ENCODE measurements at regions not wholly inside any gene's neighbourhood (a gene's known extent, or its start where the extent isn't known, plus 50 kb on each side); places are given as distances from the start of the nearest gene placed in this dataset.

DNA sequence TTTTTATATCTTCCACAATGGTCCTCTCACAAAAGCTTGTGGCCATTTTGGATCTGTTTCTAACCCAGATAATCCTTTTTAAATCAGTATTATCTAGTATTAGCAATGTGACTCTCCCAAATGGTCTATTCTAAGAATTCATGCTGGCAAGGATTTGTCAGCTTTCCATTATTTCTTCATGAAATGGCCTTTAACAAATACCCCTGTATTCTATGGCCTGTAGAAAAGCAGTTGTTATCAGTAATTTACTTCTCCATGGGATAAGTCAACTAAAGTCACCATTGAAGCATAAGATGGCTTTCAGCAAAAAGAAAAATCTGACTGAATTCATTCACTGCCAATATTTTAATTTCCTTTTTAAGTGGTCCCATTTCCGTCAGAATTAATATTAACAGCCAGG is 346.4 kb upstream of the FAM174A start:
- DNase-seq (ENCODE audit: low spot score): no peak
- TF ChIP-seq, protein P1, sequence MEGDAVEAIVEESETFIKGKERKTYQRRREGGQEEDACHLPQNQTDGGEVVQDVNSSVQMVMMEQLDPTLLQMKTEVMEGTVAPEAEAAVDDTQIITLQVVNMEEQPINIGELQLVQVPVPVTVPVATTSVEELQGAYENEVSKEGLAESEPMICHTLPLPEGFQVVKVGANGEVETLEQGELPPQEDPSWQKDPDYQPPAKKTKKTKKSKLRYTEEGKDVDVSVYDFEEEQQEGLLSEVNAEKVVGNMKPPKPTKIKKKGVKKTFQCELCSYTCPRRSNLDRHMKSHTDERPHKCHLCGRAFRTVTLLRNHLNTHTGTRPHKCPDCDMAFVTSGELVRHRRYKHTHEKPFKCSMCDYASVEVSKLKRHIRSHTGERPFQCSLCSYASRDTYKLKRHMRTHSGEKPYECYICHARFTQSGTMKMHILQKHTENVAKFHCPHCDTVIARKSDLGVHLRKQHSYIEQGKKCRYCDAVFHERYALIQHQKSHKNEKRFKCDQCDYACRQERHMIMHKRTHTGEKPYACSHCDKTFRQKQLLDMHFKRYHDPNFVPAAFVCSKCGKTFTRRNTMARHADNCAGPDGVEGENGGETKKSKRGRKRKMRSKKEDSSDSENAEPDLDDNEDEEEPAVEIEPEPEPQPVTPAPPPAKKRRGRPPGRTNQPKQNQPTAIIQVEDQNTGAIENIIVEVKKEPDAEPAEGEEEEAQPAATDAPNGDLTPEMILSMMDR (IDR thresholded peaks at IDR 0.05; ENCODE audit: extremely low read depth, missing control alignments): no peak

DNA sequence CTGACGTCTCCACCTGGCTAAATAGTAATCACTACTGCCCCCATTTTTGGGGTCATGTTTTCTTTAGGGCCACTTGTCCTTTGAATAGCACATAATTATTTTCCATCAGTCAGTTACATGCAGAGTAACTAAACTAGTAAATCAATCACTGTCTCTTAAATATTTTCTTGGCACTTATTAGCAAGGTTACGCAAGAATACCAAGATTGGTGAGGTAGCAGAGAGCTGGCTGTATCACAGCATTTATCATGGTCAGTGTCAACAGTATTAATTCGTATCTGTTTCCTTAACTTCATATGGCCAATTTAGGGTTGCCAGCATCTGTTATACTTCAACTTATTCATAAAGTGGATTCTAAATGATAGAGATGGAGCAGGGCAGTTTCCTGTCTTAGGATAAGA is 346.8 kb upstream of the FAM174A start:
- TF ChIP-seq, protein P1 (IDR thresholded peaks at IDR 0.05; ENCODE audit: extremely low read depth, missing control alignments): no peak
- DNase-seq (ENCODE audit: low spot score): no peak

DNA sequence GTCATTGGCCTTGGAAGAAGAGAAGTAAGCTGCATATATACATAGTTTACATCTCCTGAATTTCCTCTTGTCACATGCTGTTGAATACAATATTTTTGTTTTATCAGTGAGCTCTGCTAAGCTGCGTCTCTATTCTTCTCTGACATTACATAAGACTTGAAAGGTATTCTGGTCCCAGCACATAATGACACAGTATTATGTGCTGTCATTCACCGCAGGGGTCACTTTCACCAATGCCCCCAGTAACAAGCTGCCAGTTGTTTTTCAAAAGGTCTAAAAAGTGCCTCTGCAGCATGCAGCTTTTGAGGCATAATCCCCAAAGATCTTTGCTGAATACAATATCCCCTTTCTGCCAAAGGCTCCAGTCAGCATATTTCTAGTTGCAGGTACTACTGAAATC is 349.0 kb upstream of the FAM174A start:
- TF ChIP-seq, protein P1 (IDR thresholded peaks at IDR 0.05; ENCODE audit: extremely low read depth, missing control alignments): no peak
- DNase-seq (ENCODE audit: low spot score): no peak

DNA sequence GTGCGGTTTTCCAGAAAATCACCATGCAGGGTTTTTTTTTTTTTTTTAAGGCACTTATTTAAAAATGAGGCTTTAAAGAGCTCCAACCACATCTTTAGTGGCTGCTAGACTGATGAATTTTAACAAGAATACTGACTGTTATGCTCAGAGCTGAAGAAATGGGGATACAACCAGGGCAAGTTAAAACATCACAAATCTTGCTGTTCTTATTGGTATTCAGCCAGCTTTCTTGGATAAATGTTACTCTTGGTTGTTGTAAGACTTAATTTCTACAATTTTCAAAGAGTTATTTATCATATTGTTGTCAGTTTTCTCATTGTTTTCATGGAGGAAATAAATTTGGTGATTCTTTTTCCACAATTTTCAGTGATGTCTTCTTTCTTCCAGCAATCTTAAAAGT is 352.8 kb upstream of the FAM174A start:
- no peak for DNase-seq (ENCODE audit: low spot score)
- TF ChIP-seq, protein P1 (IDR thresholded peaks at IDR 0.05; ENCODE audit: extremely low read depth, missing control alignments): no peak

DNA sequence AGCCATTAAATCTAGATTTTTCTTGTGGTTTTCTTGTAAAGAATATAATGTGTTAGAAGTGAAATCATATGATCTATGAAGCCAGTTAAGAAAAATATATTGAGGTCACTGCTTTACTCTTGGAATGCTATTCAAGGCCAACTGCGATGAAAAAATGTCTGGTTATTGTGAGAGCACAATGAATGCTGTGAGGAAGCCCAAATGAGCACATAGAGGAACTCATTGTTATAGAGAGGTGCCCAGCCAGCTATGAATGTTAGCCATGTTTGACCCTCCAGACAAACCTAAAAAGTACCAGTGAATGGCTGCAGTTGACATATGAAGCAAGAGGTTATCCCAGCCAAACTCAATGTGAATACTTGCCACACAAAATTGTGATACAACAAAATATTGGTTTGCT is 359.8 kb upstream of the FAM174A start:
- DNase-seq (ENCODE audit: low spot score): no peak
- TF ChIP-seq, protein P1 (IDR thresholded peaks at IDR 0.05; ENCODE audit: extremely low read depth, missing control alignments): no peak

DNA sequence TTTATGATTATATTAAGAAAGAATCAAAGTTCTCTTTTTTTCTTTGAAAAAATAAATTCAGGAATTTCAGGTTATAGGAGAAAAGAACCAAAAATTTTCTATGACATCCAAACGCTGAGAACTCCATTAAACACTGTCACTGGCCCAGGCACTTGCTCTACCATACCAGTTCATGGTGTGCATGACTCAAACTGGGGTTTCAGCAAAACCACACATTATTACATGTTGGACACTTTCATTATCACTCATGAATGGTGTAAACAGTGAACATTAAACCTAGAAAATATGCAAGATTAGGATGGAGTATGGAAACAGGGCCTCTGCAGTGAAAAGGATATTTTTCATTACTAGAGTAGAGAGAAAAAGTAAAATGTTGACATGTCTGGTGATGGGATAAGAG is 369.9 kb upstream of the FAM174A start:
- peak; percentile 8 for DNase-seq (ENCODE audit: low spot score)
- TF ChIP-seq, protein P1 (IDR thresholded peaks at IDR 0.05; ENCODE audit: extremely low read depth, missing control alignments): no peak

DNA sequence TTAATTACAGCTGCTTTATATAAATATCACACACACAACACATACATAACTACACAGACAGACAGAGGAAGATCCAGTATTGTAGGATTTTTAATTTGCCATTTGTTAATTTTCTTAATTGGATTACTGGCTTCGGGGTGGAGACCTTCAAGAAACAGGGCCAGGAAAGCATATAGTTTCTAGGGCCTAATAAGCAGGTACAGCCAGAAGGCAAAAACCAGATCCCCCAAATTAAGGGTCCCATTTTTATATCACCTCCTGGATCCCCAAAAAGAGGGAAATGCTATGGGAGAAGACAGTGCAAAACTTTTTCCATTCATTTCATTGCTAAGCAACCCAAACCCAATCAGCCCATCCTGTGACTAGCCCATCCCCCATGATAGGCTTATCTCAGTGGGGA is 373.3 kb upstream of the FAM174A start:
- no peak for DNase-seq (ENCODE audit: low spot score)
- TF ChIP-seq, protein P1 (IDR thresholded peaks at IDR 0.05; ENCODE audit: extremely low read depth, missing control alignments): no peak

Data from GM20000 (cell line).